Liver (tissue), 8 donors: ENCODE measurements at regions not wholly inside any gene's neighbourhood (a gene's known extent, or its start where the extent isn't known, plus 50 kb on each side); places are given as distances from the start of the nearest gene placed in this dataset.

Source experiments
- DNase-seq: peaks from one replicate; pipeline ENCODE4 v3.0.0-alpha.2; 2017; ENCODE audit warnings: low spot score
- H3K27ac ChIP-seq, 2 donors: one replicate each; pipeline ENCODE4 v1.7.0; 2013; ENCODE audit warnings: inconsistent platforms in 2 of 2, low read length in 2 of 2, control low read depth in 1 of 2, low read depth in 1 of 2, mild to moderate bottlenecking in 1 of 2
- H3K27me3 ChIP-seq, 4 donors: one replicate each; pipeline versions ENCODE4 v1.6.1 to v1.7.0; 2013; ENCODE audit warnings: low read length in 3 of 4, inconsistent platforms in 1 of 4, mild to moderate bottlenecking in 1 of 4, moderate library complexity in 1 of 4; ENCODE audit not compliant: control insufficient read depth in 4 of 4, insufficient read depth in 4 of 4
- H3K36me3 ChIP-seq, 4 donors: one replicate each; pipeline versions ENCODE4 v1.6.1 to v1.7.0; 2013; ENCODE audit warnings: low read length in 3 of 4, mild to moderate bottlenecking in 3 of 4, low read depth in 1 of 4, moderate library complexity in 1 of 4; ENCODE audit not compliant: control insufficient read depth in 4 of 4, insufficient read depth in 3 of 4
- H3K4me1 ChIP-seq, 4 donors: one replicate each; pipeline versions ENCODE4 v1.6.1 to v1.7.0; 2013; ENCODE audit warnings: low read length in 3 of 4, mild to moderate bottlenecking in 3 of 4, moderate library complexity in 1 of 4; ENCODE audit not compliant: control insufficient read depth in 4 of 4, insufficient read depth in 4 of 4
- H3K4me3 ChIP-seq, 3 donors: one replicate each; pipeline versions ENCODE4 v1.6.1 to v1.7.0; 2013; ENCODE audit warnings: low read length in 3 of 3, control low read depth in 1 of 3, low read depth in 1 of 3, mild to moderate bottlenecking in 1 of 3
- H3K9ac ChIP-seq, 2 donors: one replicate each; pipeline ENCODE4 v1.7.0; 2013; ENCODE audit warnings: low read length in 2 of 2, mild to moderate bottlenecking in 2 of 2, moderate library complexity in 2 of 2, control low read depth in 1 of 2, low read depth in 1 of 2
- H3K9me3 ChIP-seq, 4 donors: one replicate each; pipeline versions ENCODE4 v1.6.1 to v1.7.0; 2013; ENCODE audit warnings: low read length in 3 of 4; ENCODE audit not compliant: control insufficient read depth in 4 of 4
- EGR1 ChIP-seq, 2 donors: IDR thresholded peaks; 2 replicates each; pipeline ENCODE4 v1.6.1; 2016 to 2018; ENCODE audit warnings: antibody characterized with exemption in 2 of 2, low read depth in 2 of 2
- FOXA1 ChIP-seq: IDR thresholded peaks from 2 replicates; pipeline ENCODE4 v1.6.1; 2016; ENCODE audit warnings: antibody characterized with exemption
- FOXA2 ChIP-seq: IDR thresholded peaks from 2 replicates; pipeline ENCODE4 v1.6.1; 2016; ENCODE audit warnings: antibody characterized with exemption
- GABPA ChIP-seq, 2 donors: IDR thresholded peaks in 1 of 2; conservative IDR thresholded peaks in 1 of 2; 2 replicates each; pipeline ENCODE4 v1.6.1; 2016; ENCODE audit warnings: antibody characterized with exemption in 2 of 2, mild to moderate bottlenecking in 1 of 2, moderate library complexity in 1 of 2
- HNF4A ChIP-seq, 2 donors: conservative IDR thresholded peaks; 2 replicates each; pipeline ENCODE4 v1.6.1; 2016; ENCODE audit warnings: antibody characterized with exemption in 2 of 2, mild to moderate bottlenecking in 2 of 2
- JUND ChIP-seq, 2 donors: IDR thresholded peaks; 2 replicates each; pipeline ENCODE4 v1.6.1; 2016; ENCODE audit warnings: antibody characterized with exemption in 2 of 2
- NR2F2 ChIP-seq: IDR thresholded peaks from 2 replicates; pipeline ENCODE4 v1.6.1; 2016; ENCODE audit warnings: antibody characterized with exemption
- RAD21 ChIP-seq, 2 donors: IDR thresholded peaks; 2 replicates each; pipeline ENCODE4 v1.6.1; 2016; ENCODE audit warnings: antibody characterized with exemption in 2 of 2, mild to moderate bottlenecking in 2 of 2
- RXRA ChIP-seq, 2 donors: IDR thresholded peaks; 2 replicates each; pipeline ENCODE4 v1.6.1; 2017 to 2018; ENCODE audit warnings: antibody characterized with exemption in 2 of 2, mild to moderate bottlenecking in 1 of 2
- SP1 ChIP-seq: IDR thresholded peaks from 2 replicates; pipeline ENCODE4 v1.6.1; 2018; ENCODE audit warnings: antibody characterized with exemption, mild to moderate bottlenecking
- TAF1 ChIP-seq: conservative IDR thresholded peaks from 2 replicates; pipeline ENCODE4 v1.6.1; 2016; ENCODE audit warnings: antibody characterized with exemption, mild to moderate bottlenecking
- YY1 ChIP-seq: IDR thresholded peaks from 2 replicates; pipeline ENCODE4 v1.6.1; 2016; ENCODE audit warnings: antibody characterized with exemption, mild to moderate bottlenecking
- WGBS: extraction: QIAGEN DNeasy Blood & Tissue Kit; methylation state at CpG from one replicate; pipeline ENCODE4 v1.1.7; 2013; 5-methylcytosine and 5-hydroxymethylcytosine counted together
- TF ChIP-seq, protein P1 (sequence below): fragments of 150-350 bp; IDR thresholded peaks from 2 replicates; pipeline ENCODE4 v1.5.1; 2017; ENCODE audit warnings: improper control_type of control experiment, low read depth, low read length; ENCODE audit not compliant: missing input control
- TF ChIP-seq, protein P2 (sequence below): IDR thresholded peaks from 2 replicates; pipeline ENCODE4 v1.6.1; 2016; ENCODE audit warnings: antibody characterized with exemption
- TF ChIP-seq, protein P3 (sequence below): IDR thresholded peaks from 2 replicates; pipeline ENCODE4 v1.6.1; 2016; ENCODE audit warnings: antibody characterized with exemption, mild to moderate bottlenecking
- TF ChIP-seq, protein P4 (sequence below): IDR thresholded peaks from 2 replicates; pipeline ENCODE4 v1.6.1; 2016; ENCODE audit warnings: antibody characterized with exemption
- TF ChIP-seq, protein P5 (sequence below): IDR thresholded peaks from 2 replicates; pipeline ENCODE4 v1.6.1; 2016; ENCODE audit warnings: antibody characterized with exemption
- donor health status: healthy.
- donor health status: healthy.
- donor health status: healthy.
- donor health status: healthy.
- donor health status: healthy.

DNA sequence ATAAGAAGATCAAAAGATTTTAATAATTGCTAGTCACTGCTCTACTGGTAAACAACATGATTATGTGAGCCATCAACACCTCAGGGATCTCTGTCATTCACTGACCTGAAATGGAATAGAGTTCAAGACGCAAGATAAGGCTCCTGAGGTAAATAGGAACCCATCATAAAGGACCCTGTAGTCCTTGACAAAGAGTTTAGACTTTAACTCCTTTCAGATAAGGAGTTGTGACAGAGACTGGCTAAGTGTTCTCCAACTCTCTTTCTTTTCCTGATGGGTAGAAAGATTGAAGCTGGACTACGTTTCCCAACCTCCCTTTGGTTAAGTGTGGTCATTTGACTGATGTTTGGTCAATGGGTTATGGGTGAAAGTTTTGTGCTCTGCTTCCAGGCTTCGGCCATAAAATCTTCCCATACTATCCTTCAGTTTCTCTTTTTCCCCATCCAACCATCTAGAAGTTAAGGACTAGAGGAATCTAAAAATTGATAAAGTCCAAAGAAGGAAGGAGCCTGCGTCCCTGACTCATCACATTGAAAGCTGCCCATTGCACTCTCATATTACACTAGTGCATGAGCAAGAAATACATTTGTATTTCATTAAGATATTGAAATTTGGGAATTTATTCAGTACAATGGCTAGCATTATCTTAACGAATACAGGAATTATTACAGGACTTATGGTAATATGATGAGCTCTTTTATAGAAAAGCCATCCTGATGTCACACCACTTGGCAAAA, 293.7 kb upstream of the ACVR2A start:
- TF ChIP-seq HNF4A (conservative IDR thresholded peaks at IDR 0.05) (no peak), FOXA2 (no peak)
- DNase-seq, result no peak
- Histone ChIP-seq H3K4me3 (no peak overlapping the region), H3K9ac (no peak overlapping the region), H3K27ac (no peak overlapping the region), H3K4me1 (no peaks in the 10 kb centered on the region), H3K36me3 (no peaks in the 10 kb centered on the region), H3K9me3 (no peaks in the 10 kb centered on the region), H3K27me3 (no peaks in the 10 kb centered on the region)
- WGBS, result 77% methylated on average over 5 of the region's 5 CpGs

DNA sequence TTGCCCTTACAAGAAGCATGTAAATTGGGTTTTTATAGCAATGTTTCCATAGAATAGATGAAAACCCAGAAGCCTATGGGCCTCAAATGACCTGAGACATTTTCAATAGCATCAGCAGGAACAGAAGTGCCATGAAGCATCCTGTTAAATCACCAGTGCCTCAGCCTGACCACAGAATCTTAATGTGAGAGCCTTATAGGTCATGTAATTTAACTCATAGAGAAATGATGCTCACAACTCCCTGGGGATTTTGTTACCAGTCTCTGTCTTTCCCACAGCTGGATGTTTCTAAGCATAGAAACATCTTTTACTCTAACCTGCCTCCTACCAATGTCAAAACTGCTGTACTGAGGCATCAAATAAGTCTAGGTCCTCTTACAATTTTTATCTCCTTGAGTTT, 295.8 kb upstream of the ACVR2A start:
- H3K4me3 ChIP-seq, result no peak overlapping the region
- no peaks in the 10 kb centered on the region for H3K9me3 ChIP-seq
- no peak for DNase-seq
- no peaks in the 10 kb centered on the region for H3K36me3 ChIP-seq
- H3K9ac ChIP-seq, result no peak overlapping the region
- no peaks in the 10 kb centered on the region for H3K4me1 ChIP-seq
- TF ChIP-seq JUND (IDR thresholded peaks at IDR 0.05) (no peak), GABPA (IDR thresholded peaks at IDR 0.05 in 1 of 2, conservative IDR thresholded peaks at IDR 0.05 in 1 of 2) (no peak), FOXA1 (no peak), SP1 (no peak), YY1 (no peak), RXRA (IDR thresholded peaks at IDR 0.05) (no peak), NR2F2 (no peak), HNF4A (conservative IDR thresholded peaks at IDR 0.05) (no peak), RAD21 (IDR thresholded peaks at IDR 0.05) (no peak), EGR1 (IDR thresholded peaks at IDR 0.05; ENCODE audit: low read depth in 2 of 2) (no peak), FOXA2 (no peak), TAF1 (no peak)
- TF ChIP-seq, protein P1, sequence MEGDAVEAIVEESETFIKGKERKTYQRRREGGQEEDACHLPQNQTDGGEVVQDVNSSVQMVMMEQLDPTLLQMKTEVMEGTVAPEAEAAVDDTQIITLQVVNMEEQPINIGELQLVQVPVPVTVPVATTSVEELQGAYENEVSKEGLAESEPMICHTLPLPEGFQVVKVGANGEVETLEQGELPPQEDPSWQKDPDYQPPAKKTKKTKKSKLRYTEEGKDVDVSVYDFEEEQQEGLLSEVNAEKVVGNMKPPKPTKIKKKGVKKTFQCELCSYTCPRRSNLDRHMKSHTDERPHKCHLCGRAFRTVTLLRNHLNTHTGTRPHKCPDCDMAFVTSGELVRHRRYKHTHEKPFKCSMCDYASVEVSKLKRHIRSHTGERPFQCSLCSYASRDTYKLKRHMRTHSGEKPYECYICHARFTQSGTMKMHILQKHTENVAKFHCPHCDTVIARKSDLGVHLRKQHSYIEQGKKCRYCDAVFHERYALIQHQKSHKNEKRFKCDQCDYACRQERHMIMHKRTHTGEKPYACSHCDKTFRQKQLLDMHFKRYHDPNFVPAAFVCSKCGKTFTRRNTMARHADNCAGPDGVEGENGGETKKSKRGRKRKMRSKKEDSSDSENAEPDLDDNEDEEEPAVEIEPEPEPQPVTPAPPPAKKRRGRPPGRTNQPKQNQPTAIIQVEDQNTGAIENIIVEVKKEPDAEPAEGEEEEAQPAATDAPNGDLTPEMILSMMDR, result no peak
- TF ChIP-seq, protein P2, sequence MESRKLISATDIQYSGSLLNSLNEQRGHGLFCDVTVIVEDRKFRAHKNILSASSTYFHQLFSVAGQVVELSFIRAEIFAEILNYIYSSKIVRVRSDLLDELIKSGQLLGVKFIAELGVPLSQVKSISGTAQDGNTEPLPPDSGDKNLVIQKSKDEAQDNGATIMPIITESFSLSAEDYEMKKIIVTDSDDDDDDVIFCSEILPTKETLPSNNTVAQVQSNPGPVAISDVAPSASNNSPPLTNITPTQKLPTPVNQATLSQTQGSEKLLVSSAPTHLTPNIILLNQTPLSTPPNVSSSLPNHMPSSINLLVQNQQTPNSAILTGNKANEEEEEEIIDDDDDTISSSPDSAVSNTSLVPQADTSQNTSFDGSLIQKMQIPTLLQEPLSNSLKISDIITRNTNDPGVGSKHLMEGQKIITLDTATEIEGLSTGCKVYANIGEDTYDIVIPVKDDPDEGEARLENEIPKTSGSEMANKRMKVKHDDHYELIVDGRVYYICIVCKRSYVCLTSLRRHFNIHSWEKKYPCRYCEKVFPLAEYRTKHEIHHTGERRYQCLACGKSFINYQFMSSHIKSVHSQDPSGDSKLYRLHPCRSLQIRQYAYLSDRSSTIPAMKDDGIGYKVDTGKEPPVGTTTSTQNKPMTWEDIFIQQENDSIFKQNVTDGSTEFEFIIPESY, result no peak
- TF ChIP-seq, protein P3, sequence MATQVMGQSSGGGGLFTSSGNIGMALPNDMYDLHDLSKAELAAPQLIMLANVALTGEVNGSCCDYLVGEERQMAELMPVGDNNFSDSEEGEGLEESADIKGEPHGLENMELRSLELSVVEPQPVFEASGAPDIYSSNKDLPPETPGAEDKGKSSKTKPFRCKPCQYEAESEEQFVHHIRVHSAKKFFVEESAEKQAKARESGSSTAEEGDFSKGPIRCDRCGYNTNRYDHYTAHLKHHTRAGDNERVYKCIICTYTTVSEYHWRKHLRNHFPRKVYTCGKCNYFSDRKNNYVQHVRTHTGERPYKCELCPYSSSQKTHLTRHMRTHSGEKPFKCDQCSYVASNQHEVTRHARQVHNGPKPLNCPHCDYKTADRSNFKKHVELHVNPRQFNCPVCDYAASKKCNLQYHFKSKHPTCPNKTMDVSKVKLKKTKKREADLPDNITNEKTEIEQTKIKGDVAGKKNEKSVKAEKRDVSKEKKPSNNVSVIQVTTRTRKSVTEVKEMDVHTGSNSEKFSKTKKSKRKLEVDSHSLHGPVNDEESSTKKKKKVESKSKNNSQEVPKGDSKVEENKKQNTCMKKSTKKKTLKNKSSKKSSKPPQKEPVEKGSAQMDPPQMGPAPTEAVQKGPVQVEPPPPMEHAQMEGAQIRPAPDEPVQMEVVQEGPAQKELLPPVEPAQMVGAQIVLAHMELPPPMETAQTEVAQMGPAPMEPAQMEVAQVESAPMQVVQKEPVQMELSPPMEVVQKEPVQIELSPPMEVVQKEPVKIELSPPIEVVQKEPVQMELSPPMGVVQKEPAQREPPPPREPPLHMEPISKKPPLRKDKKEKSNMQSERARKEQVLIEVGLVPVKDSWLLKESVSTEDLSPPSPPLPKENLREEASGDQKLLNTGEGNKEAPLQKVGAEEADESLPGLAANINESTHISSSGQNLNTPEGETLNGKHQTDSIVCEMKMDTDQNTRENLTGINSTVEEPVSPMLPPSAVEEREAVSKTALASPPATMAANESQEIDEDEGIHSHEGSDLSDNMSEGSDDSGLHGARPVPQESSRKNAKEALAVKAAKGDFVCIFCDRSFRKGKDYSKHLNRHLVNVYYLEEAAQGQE, result no peak
- TF ChIP-seq, protein P4, sequence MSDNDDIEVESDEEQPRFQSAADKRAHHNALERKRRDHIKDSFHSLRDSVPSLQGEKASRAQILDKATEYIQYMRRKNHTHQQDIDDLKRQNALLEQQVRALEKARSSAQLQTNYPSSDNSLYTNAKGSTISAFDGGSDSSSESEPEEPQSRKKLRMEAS, result no peak
- TF ChIP-seq, protein P5, sequence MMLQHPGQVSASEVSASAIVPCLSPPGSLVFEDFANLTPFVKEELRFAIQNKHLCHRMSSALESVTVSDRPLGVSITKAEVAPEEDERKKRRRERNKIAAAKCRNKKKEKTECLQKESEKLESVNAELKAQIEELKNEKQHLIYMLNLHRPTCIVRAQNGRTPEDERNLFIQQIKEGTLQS, result no peak
- no peak overlapping the region for H3K27ac ChIP-seq
- no peaks in the 10 kb centered on the region for H3K27me3 ChIP-seq
